GM13977 (cell line): ENCODE measurements at regions not wholly inside any gene's neighbourhood (a gene's known extent, or its start where the extent isn't known, plus 50 kb on each side); places are given as distances from the start of the nearest gene placed in this dataset.
"Not testable (repeated sequence)": the region's sequence is repeated elsewhere in the genome, so short reads cannot be mapped to it uniquely, and the experiment has no call there.

Experiments
- DNase-seq: peaks from one replicate; pipeline ENCODE4 v3.0.0; 2012; ENCODE audit warnings: low spot score
- in situ Hi-C: fragments of 300-500 bp; cut with MboI; formaldehyde crosslinking; loops from one replicate; pipeline ENCODE4 v1.12.0; 2022; ENCODE audit warnings: low sequenced_read_pairs, low pct_unique_long_range_greater_than_20kb, mixed read lengths, inconsistent platforms; ENCODE audit not compliant: unreplicated experiment

- DNase-seq, in situ Hi-C loops: not testable (repeated sequence)
Observed at GRCh38 chr7:45807832-45808231, 65.0 kb downstream of the CCDC201 start.

- in situ Hi-C loops: not testable (repeated sequence)
- DNase-seq: peak; percentile 0
Observed at GRCh38 chr7:45802214-45802613, 70.7 kb downstream of the CCDC201 start.

GRCh38 chr7:45797264-45797663 lies 75.6 kb downstream of the CCDC201 start:
- DNase-seq, in situ Hi-C loops: not testable (repeated sequence)

DNA sequence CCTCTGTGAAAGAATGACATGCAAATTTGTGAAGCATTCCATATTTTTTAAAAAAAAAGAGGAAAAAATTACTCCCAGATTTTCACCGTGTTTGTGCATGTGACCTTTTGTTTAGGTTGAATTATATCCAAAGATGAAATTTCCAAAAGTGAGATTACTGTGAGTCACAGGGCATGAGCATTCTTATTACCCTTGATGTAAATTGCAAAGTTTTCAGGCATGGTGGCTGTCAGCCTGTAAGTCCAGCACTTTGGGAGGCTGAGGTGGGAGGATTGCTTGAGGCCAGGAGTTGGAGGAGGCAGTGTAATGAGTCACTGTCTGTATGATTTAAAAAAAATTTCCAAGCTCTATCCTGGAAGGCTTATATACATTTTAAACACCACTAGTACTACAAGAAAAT lies 83.2 kb downstream of the CCDC201 start:
- DNase-seq, in situ Hi-C loops: not testable (repeated sequence)

DNA sequence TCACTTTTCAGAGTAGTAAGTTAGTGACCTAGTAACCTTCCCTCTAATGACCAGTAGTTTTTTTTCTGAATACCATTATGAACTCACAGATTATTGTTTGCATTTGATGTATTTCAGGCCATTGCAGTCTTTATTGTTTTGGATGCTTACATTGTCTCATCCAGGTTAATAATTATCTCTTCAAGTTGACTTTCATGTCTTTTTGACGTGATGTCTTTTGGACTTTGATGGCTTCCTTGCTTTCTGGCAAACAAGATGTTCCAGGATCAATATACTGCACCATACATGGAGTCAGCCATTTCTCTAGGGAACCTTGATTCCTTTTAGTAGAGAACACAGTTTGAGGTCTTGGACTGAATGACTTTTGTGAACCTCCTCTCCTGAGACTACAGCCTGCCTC lies 87.2 kb downstream of the CCDC201 start:
- in situ Hi-C loops, DNase-seq: not testable (repeated sequence)

DNA sequence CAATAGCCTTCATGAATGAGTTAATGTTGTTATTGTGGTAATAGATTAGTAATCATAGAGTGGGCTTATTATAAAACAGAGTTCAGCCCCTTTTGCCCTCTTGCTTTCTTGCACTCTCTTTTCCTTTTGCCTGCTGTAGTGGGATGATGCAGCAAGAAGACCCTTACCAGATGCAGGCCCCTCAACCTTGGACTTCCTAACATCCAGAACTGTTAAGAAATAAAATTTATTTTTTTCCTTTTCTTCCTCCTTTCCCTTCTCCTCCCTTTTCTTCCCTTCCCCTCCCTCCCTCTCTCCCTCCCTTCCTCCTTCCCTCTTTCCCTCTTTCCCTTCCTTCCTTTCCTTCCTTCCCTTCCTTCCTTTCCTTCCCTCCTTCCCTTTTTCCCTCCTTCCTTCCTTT lies 88.1 kb downstream of the CCDC201 start:
- DNase-seq, in situ Hi-C loops: not testable (repeated sequence)
